H1 (cell line): ENCODE measurements at regions not wholly inside any gene's neighbourhood (a gene's known extent, or its start where the extent isn't known, plus 50 kb on each side); places are given as distances from the start of the nearest gene placed in this dataset.

ENCODE experiments used
- RFX5 ChIP-seq: IDR thresholded peaks from 2 replicates; pipeline ENCODE4 v1.6.1; 2011; ENCODE audit warnings: low read depth, low read length, improper control_type of control experiment, borderline replicate concordance
- TEAD4 ChIP-seq: IDR thresholded peaks from 2 replicates; pipeline ENCODE4 v1.6.1; 2012; ENCODE audit warnings: low read depth, low read length, inconsistent platforms, mixed read lengths

GRCh38 chr9:135008416-135008815, 79.1 kb upstream of the OLFM1 start (continued):
- TF ChIP-seq RFX5 (no peak), TEAD4 (no peak)
